AG09309 (cell line): ENCODE measurements at regions not wholly inside any gene's neighbourhood (a gene's known extent, or its start where the extent isn't known, plus 50 kb on each side); places are given as distances from the start of the nearest gene placed in this dataset.
"Not testable (repeated sequence)": the region's sequence is repeated elsewhere in the genome, so short reads cannot be mapped to it uniquely, and the experiment has no call there.

Experiments used
- DNase-seq: peaks from one replicate; pipeline ENCODE4 v3.0.0-alpha.2; 2010; ENCODE audit warnings: low read depth
- H3K4me3 ChIP-seq: 2 replicates; pipeline ENCODE4 v1.5.1; 2011; ENCODE audit warnings: mild to moderate bottlenecking, low read depth, low read length, moderate library complexity; ENCODE audit not compliant: control insufficient read depth
- CTCF ChIP-seq: IDR thresholded peaks from 2 replicates; pipeline ENCODE4 v1.5.1; 2011; ENCODE audit warnings: mild to moderate bottlenecking, low read depth, low read length, inconsistent platforms; ENCODE audit not compliant: insufficient read depth, control insufficient read depth; ENCODE audit errors: missing control alignments

- no peak for DNase-seq
- no peak overlapping the region for H3K4me3 ChIP-seq
- no peak for TF ChIP-seq CTCF
Observed at GRCh38 chr16:29111421-29111820, 126.6 kb downstream of the LAT start.

GRCh38 chr16:29108625-29109169 lies 123.8 kb downstream of the LAT start:
- not testable (repeated sequence) for H3K4me3 ChIP-seq, DNase-seq

GRCh38 chr16:29107299-29107698 lies 122.4 kb downstream of the LAT start:
- no peak overlapping the region for H3K4me3 ChIP-seq
- TF ChIP-seq CTCF: no peak
- DNase-seq: no peak

- DNase-seq, H3K4me3 ChIP-seq: not testable (repeated sequence)
Observed at GRCh38 chr16:29106259-29106908, 121.5 kb downstream of the LAT start.

- DNase-seq, H3K4me3 ChIP-seq: not testable (repeated sequence)
Observed at GRCh38 chr16:29104600-29104999, 119.7 kb downstream of the LAT start.

- H3K4me3 ChIP-seq, DNase-seq: not testable (repeated sequence)
Observed at GRCh38 chr16:29097965-29098364, 113.1 kb downstream of the LAT start.

DNA sequence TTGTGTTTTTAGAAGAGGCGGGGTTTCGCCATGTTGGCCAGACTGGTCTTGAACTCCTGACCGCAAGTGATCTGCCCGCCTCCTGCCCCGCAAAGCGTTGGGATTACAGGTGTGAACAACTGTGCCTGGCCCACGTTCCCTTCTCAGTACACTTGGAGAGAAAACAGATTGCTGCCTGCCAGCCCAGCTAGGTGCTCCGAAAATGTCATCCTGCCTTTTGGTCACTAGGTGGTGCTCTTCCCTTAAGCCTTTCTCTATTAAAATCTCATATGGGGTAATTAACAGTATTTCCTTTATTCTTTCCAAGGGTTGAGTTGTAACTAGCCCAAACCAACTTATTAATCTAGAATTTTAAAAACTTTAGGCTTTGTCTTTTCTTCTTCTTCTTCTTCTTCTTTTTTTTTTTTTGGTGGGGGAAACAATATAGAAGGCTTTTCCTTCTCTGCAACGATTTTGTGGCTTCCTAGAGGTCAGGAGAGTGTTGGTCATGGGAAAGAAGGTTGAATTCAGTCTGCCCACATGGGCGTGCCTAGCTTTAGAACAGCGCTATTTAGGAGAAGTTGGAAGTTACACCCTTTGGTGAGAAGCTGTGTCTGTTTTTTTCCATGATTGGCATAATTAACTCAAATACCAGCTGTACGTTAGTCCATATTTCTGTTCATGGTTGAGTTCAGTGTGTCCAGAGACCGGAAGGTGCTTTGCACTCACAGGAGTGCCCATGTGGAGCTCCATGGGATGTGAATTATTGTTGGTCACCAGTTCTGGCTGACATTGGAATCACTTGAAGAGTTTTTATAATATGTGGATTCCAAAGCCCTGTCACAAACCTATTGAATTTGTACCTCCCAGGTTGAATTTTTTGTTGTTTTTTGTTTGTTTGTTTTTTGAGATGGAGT lies 110.1 kb downstream of the LAT start:
- DNase-seq: not testable (repeated sequence)

GRCh38 chr16:29094325-29094724 lies 109.5 kb downstream of the LAT start:
- not testable (repeated sequence) for DNase-seq, H3K4me3 ChIP-seq

More for the DNA sequence above, 110.1 kb downstream of the LAT start:
- not testable (repeated sequence) for H3K4me3 ChIP-seq

GRCh38 chr16:29089679-29090078 lies 104.8 kb downstream of the LAT start:
- not testable (repeated sequence) for DNase-seq, H3K4me3 ChIP-seq

- not testable (repeated sequence) for H3K4me3 ChIP-seq, DNase-seq
Observed at GRCh38 chr16:29087673-29088072, 102.8 kb downstream of the LAT start.

- H3K4me3 ChIP-seq: peak overlapping the region; percentile 18
- DNase-seq: not testable (repeated sequence)
Observed at GRCh38 chr16:29081829-29082639, 97.2 kb downstream of the LAT start.

DNA sequence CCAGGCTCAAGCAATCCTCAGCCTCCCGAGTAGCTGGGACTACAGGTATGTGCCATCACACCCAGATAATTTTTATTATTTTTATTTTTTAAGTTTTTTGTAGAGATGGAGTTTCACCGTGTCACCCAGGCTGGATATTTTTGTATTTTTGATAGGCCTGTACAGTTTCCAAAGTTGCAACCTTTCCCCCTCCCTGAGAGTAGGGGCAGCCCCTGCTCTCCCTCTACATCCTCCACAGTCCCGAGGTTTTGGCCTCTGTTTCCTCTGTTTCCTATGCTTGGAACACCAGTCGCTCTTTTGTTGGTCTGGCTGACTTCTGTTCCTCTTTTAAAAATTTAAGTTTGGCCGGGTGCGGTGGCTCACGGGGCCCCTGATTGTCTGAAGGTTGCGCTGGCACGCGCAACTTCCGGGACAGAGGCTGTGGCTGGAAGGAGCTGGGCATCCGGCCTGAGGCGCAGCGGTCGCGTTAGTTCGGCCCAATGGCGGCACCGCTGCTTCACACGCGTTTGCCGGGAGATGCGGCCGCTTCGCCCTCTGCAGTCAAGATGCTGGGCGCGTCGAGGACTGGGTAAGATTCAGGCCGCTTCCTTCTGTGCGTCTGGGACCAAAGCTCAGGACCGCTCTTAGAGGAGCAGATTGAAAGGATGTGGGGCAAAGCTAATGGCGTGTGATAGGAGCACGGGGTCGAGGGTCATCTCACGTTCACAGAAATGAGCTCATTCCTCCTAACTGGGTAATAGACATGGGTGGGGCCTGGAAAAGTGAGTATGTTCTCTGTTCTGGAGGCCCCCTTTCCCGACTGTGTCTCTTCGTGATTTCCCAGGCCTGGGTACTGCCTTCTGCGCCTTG lies 89.9 kb downstream of the LAT start:
- not testable (repeated sequence) for H3K4me3 ChIP-seq, DNase-seq

DNA sequence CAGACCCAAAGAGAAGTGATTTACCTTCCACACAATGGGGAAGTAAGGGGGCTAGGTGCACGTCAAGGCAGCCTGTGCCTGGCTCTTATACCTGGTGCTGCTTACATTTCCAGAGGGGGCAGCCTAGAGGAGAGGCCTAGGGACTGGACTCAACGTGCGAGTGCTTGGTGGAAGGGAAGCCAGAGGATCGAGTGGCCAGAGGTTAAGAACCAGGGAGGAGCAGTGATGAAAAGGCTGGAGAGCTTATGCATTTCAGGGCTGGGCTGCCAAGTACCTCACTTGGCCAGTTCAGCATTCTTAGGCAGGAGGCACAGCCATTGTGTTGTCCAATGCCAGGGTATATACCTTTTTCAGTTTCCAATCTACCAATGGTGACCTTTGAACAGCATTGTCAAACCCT lies 77.4 kb downstream of the LAT start:
- DNase-seq, H3K4me3 ChIP-seq: not testable (repeated sequence)

- not testable (repeated sequence) for DNase-seq, H3K4me3 ChIP-seq
Observed at GRCh38 chr16:29061467-29061921, 76.6 kb downstream of the LAT start.
